BE2C (cell line): ENCODE measurements at regions not wholly inside any gene's neighbourhood (a gene's known extent, or its start where the extent isn't known, plus 50 kb on each side); places are given as distances from the start of the nearest gene placed in this dataset.

Source experiments
- DNase-seq: peaks from one replicate; pipeline ENCODE4 v3.0.0-alpha.2; 2020
- H3K27me3 ChIP-seq: fragments of 250-450 bp; sonication (Bioruptor Pico); 2 replicates; pipeline ENCODE4 v1.5.1; 2020; ENCODE audit warnings: mild to moderate bottlenecking
- H3K36me3 ChIP-seq: fragments of 250-450 bp; sonication (Bioruptor Pico); 2 replicates; pipeline ENCODE4 v1.5.1; 2020; ENCODE audit warnings: mild to moderate bottlenecking
- H3K4me1 ChIP-seq: fragments of 250-450 bp; sonication (Bioruptor Pico); 2 replicates; pipeline ENCODE4 v1.5.1; 2020
- H3K4me3 ChIP-seq: 2 replicates; pipeline ENCODE4 v1.5.1; 2011; ENCODE audit warnings: low read depth, low read length
- H3K9me3 ChIP-seq: fragments of 250-450 bp; sonication (Bioruptor Pico); 2 replicates; pipeline ENCODE4 v1.5.1; 2020
- TF ChIP-seq, protein P1 (sequence below): IDR thresholded peaks from 2 replicates; pipeline ENCODE4 v1.5.1; 2012; ENCODE audit warnings: mild to moderate bottlenecking, low read depth, low read length

- no peak for DNase-seq
- no peaks in the 10 kb centered on the region for H3K27me3 ChIP-seq
- H3K4me1 ChIP-seq, result no peaks in the 10 kb centered on the region; the same call in 1 of the 2 replicates
- no peak overlapping the region for H3K4me3 ChIP-seq
- H3K9me3 ChIP-seq, result no peaks in the 10 kb centered on the region
- TF ChIP-seq, protein P1, sequence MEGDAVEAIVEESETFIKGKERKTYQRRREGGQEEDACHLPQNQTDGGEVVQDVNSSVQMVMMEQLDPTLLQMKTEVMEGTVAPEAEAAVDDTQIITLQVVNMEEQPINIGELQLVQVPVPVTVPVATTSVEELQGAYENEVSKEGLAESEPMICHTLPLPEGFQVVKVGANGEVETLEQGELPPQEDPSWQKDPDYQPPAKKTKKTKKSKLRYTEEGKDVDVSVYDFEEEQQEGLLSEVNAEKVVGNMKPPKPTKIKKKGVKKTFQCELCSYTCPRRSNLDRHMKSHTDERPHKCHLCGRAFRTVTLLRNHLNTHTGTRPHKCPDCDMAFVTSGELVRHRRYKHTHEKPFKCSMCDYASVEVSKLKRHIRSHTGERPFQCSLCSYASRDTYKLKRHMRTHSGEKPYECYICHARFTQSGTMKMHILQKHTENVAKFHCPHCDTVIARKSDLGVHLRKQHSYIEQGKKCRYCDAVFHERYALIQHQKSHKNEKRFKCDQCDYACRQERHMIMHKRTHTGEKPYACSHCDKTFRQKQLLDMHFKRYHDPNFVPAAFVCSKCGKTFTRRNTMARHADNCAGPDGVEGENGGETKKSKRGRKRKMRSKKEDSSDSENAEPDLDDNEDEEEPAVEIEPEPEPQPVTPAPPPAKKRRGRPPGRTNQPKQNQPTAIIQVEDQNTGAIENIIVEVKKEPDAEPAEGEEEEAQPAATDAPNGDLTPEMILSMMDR, result no peak
- H3K36me3 ChIP-seq, result no peaks in the 10 kb centered on the region
Measured at GRCh38 chr13:83229574-83230305, 652.5 kb downstream of the SLITRK1 start.

DNA sequence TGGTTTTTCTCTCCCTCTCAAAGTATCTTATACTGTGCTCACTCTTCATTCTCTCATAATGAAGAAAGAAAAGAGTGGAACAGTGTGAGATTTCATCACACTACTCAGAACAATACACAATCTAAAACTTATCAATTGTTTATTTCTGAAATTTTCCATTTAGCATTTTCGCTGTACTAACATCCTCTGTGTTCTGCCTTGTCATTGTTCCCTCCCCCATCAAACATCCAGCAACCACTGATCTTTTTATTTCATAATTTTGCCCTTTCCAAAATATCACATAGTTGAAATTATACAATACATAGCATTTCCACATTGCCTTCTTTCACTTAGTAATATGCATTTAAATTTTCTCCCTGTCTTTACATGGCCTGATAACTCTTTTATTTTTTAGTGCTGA, 658.7 kb downstream of the SLITRK1 start:
- TF ChIP-seq, protein P1, result no peak
- H3K9me3 ChIP-seq, result no peaks in the 10 kb centered on the region
- no peaks in the 10 kb centered on the region for H3K4me1 ChIP-seq
- no peaks in the 10 kb centered on the region for H3K36me3 ChIP-seq
- no peak overlapping the region for H3K4me3 ChIP-seq
- DNase-seq, result no peak
- H3K27me3 ChIP-seq, result no peaks in the 10 kb centered on the region

GRCh38 chr13:83221813-83222241, 660.4 kb downstream of the SLITRK1 start:
- no peak overlapping the region for H3K4me3 ChIP-seq
- no peaks in the 10 kb centered on the region for H3K36me3 ChIP-seq
- no peak for DNase-seq
- H3K27me3 ChIP-seq, result no peaks in the 10 kb centered on the region
- no peaks in the 10 kb centered on the region for H3K9me3 ChIP-seq
- no peaks in the 10 kb centered on the region for H3K4me1 ChIP-seq
- TF ChIP-seq, protein P1, result no peak

- TF ChIP-seq, protein P1, result no peak
- Histone ChIP-seq H3K9me3 (no peaks in the 10 kb centered on the region), H3K27me3 (no peaks in the 10 kb centered on the region), H3K4me1 (no peaks in the 10 kb centered on the region), H3K4me3 (no peak overlapping the region), H3K36me3 (no peaks in the 10 kb centered on the region)
- DNase-seq, result peak; percentile 16
Measured at GRCh38 chr13:83221256-83221655, 661.0 kb downstream of the SLITRK1 start.

DNA sequence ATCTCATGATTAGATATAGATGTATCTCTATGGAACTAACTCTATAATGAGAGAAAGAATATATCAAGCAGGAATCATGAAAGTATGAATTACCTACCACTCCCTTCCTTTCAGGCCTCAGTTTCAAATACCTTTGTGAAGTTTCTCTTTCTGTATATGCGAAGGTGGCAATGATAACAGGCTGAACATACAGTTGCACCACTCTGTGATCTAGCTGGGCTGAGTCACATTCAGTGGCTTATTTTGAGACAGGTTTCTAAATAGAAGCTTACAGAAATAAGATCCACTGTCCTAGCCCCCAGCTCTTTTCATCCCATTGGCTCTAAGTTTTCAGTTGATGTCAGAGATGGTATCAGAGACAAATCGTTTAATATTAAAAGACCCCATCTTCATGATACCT, 662.0 kb downstream of the SLITRK1 start:
- Histone ChIP-seq H3K36me3 (no peaks in the 10 kb centered on the region), H3K4me1 (no peaks in the 10 kb centered on the region), H3K4me3 (no peak overlapping the region), H3K27me3 (no peaks in the 10 kb centered on the region), H3K9me3 (no peaks in the 10 kb centered on the region)
- DNase-seq, result no peak
- TF ChIP-seq, protein P1, result no peak

GRCh38 chr13:83219832-83220231, 662.4 kb downstream of the SLITRK1 start:
- no peak overlapping the region for H3K4me3 ChIP-seq
- TF ChIP-seq, protein P1, result no peak
- H3K4me1 ChIP-seq, result no peaks in the 10 kb centered on the region
- no peak for DNase-seq
- H3K9me3 ChIP-seq, result no peaks in the 10 kb centered on the region
- H3K27me3 ChIP-seq, result no peaks in the 10 kb centered on the region
- H3K36me3 ChIP-seq, result no peaks in the 10 kb centered on the region
